Testis (tissue), 2 donors: ENCODE measurements at regions not wholly inside any gene's neighbourhood (a gene's known extent, or its start where the extent isn't known, plus 50 kb on each side); places are given as distances from the start of the nearest gene placed in this dataset.

Experiments used
- DNase-seq: peaks from one replicate; pipeline ENCODE4 v3.0.0-alpha.2; 2019
- H3K27ac ChIP-seq, 2 donors: fragments of 200-600 bp; sonication (generic); one replicate each; pipeline ENCODE4 v1.5.1; 2019
- H3K27me3 ChIP-seq: fragments of 200-600 bp; sonication (generic); one replicate; pipeline ENCODE4 v1.5.1; 2019
- H3K36me3 ChIP-seq: fragments of 200-600 bp; sonication (generic); one replicate; pipeline ENCODE4 v1.5.1; 2017; ENCODE audit warnings: low read depth; ENCODE audit errors: missing control alignments
- H3K4me1 ChIP-seq: fragments of 200-600 bp; sonication (generic); one replicate; pipeline ENCODE4 v1.5.1; 2019
- H3K4me3 ChIP-seq, 2 donors: fragments of 200-600 bp; sonication (generic); one replicate each; pipeline ENCODE4 v1.5.1; 2017 to 2019
- H3K9me3 ChIP-seq: fragments of 200-600 bp; sonication (generic); one replicate; pipeline ENCODE4 v1.5.1; 2017
- CTCF ChIP-seq, 3 experiments: fragments of 450-650 bp in 2 of 3; fragments of 200-600 bp in 1 of 3; sonication (generic) in 1 of 3; IDR thresholded peaks; one replicate each; pipeline ENCODE4 v1.5.1; 2016 to 2019; ENCODE audit warnings: antibody characterized with exemption in 3 of 3, mild to moderate bottlenecking in 2 of 3, moderate library complexity in 1 of 3
- POLR2A ChIP-seq: fragments of 450-650 bp; IDR thresholded peaks from one replicate; pipeline ENCODE4 v1.6.1; 2017; ENCODE audit warnings: antibody characterized with exemption, mild to moderate bottlenecking, moderate library complexity
- WGBS, 2 donors: methylation state at CpG; one replicate each; pipeline ENCODE4 v1.1.5; 2018; 5-methylcytosine and 5-hydroxymethylcytosine counted together
- intact Hi-C: fragments of 100-400 bp; cut with DNase I; formaldehyde crosslinking; loops from one replicate; pipeline ENCODE4 v1.15.1; 2023; ENCODE audit warnings: low total_unique reads

DNA sequence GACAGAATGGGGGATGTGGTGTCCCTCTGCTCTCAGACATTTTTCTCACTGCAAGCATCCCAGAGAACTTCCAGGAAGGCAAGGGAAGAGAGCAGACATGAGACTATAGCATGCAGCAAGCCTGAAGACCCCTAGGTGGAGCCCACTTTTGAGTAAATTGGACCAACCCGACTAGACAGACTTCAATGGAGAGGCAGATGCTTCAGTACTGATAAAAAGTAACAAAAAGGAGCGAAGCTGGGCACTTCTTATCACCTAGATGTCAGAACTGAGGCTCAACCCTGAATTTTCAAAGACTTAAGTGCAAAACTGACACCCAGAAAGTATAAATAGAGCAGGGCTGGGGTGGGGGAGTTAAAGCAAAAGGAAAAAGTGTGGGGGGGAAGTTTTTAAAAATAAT, 130.8 kb downstream of the PMP22 start:
- TF ChIP-seq POLR2A (no peak), CTCF (IDR thresholded peaks at IDR 0.05) (no peak)
- no peaks in the 10 kb centered on the region for H3K4me1 ChIP-seq
- DNase-seq, result no peak
- no peaks in the 10 kb centered on the region for H3K36me3 ChIP-seq
- no peaks in the 10 kb centered on the region for H3K27me3 ChIP-seq
- 23 to 46% methylated on average over 2 of the region's 2 CpGs for WGBS, 2 donors
- H3K27ac ChIP-seq, result no peak overlapping the region
- H3K9me3 ChIP-seq, result no peaks in the 10 kb centered on the region
- intact Hi-C loops, result no loop called here
- no peak overlapping the region for H3K4me3 ChIP-seq

GRCh38 chr17:15133826-15134225, 131.3 kb downstream of the PMP22 start:
- Histone ChIP-seq H3K27me3 (no peaks in the 10 kb centered on the region), H3K27ac (no peak overlapping the region), H3K9me3 (no peaks in the 10 kb centered on the region), H3K36me3 (no peaks in the 10 kb centered on the region), H3K4me1 (no peaks in the 10 kb centered on the region), H3K4me3 (no peak overlapping the region)
- 65 to 75% methylated on average over 4 of the region's 4 CpGs for whole genome bisulfite sequencing, 2 donors
- TF ChIP-seq POLR2A (no peak), CTCF (IDR thresholded peaks at IDR 0.05) (no peak)
- no peak for DNase-seq
- intact Hi-C loops, result no loop called here

- Histone ChIP-seq H3K27me3 (no peaks in the 10 kb centered on the region), H3K36me3 (no peaks in the 10 kb centered on the region), H3K9me3 (no peaks in the 10 kb centered on the region), H3K27ac (no peak overlapping the region), H3K4me3 (no peak overlapping the region), H3K4me1 (no peaks in the 10 kb centered on the region)
- DNase-seq, result peak; percentile 59
- TF ChIP-seq POLR2A (no peak), CTCF (IDR thresholded peaks at IDR 0.05) (no peak)
- intact Hi-C loops, result no loop called here
- WGBS, 2 donors, result 71 to 83% methylated on average over 6 of the region's 6 CpGs
These were observed 132.0 kb downstream of the PMP22 start for GRCh38 chr17:15133143-15133542.

DNA sequence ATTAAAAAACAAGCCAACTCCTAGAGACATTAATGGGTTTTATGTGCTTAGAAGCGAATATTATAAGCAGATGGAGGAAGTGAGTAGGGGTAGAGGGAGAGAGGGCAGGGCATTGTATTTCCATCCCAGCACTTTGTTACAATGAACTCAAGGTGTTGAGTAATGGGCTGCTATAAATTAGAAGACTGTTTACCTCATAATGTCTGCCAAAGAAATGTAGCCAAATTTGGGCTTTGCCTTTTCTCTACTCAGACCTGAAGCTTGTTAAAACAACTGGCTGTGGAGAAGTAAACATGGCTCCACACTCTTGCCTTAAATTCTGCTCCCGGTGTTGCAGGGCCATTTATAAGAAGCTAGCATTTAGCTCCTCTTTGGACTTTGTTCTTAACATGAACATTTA, 134.7 kb downstream of the PMP22 start:
- TF ChIP-seq CTCF (IDR thresholded peaks at IDR 0.05) (no peak), POLR2A (no peak)
- Histone ChIP-seq H3K27ac (no peak overlapping the region), H3K4me1 (no peaks in the 10 kb centered on the region), H3K9me3 (no peaks in the 10 kb centered on the region), H3K4me3 (no peak overlapping the region), H3K36me3 (no peaks in the 10 kb centered on the region), H3K27me3 (no peaks in the 10 kb centered on the region)
- 43 to 59% methylated on average over 2 of the region's 2 CpGs for WGBS, 2 donors
- intact Hi-C loops, result no loop called here
- no peak for DNase-seq

- DNase-seq, result no peak
- intact Hi-C loops, result no loop called here
- no peak for TF ChIP-seq POLR2A
- TF ChIP-seq CTCF (IDR thresholded peaks at IDR 0.05), result no peak
- no peaks in the 10 kb centered on the region for H3K36me3 ChIP-seq
- WGBS, 2 donors, result 39% methylated on average over 3 of the region's 3 CpGs
- H3K27me3 ChIP-seq, result no peaks in the 10 kb centered on the region
- H3K9me3 ChIP-seq, result no peaks in the 10 kb centered on the region
- H3K27ac ChIP-seq, result no peak overlapping the region
- H3K4me1 ChIP-seq, result no peaks in the 10 kb centered on the region
- H3K4me3 ChIP-seq, result no peak overlapping the region
These were observed 135.1 kb downstream of the PMP22 start for GRCh38 chr17:15129986-15130385.
